HG02870 (cell line): ENCODE measurements at regions not wholly inside any gene's neighbourhood (a gene's known extent, or its start where the extent isn't known, plus 50 kb on each side); places are given as distances from the start of the nearest gene placed in this dataset.
"Not testable (repeated sequence)": the region's sequence is repeated elsewhere in the genome, so short reads cannot be mapped to it uniquely, and the experiment has no call there.

Experiments
- ATAC-seq: cut with Tn5 transposase; IDR thresholded peaks from one replicate; pipeline ENCODE4 v1.9.1; 2021; ENCODE audit warnings: mild to moderate bottlenecking, moderate library complexity; ENCODE audit not compliant: unreplicated experiment

DNA sequence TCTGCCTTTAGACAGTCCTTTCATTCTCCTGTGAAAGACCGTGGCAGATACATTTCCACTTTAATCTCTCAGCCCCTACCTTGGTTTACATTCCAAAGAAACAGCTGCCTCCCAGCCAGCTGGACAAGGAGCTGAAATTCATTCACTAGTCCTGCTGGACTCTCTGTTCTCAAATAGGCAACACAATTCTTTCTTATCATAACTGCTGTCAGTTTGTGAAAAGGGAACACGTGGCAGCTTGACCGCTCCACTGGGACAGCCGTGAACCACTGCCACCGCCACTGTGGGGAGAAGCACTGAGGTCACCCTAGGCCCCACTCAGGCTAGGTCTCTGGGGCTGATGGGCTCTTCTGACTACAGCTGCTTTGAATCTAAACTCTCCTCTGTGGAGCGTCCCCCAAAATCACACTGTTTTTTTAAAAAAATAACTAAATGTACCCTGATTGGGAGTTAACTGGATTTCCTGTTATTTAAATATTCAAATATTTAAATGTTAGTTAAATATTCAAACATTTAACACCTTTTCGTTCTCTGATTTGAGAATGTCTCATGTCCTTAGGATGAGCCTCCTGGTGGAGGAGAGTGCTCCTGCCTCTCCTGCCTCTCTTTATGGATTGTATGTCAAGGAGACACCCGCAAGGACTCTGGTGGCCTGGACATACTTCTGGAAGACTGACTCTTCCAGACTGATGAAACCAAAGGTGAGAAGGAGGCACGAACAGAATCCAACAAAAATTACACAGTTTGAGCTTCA is 120.1 kb downstream of the BOD1 start:
- ATAC-seq, result no peak

- ATAC-seq, result no peak
Observed at GRCh38 chr5:173495225-173495904, 121.1 kb downstream of the BOD1 start.

GRCh38 chr5:173494446-173494845 is 122.0 kb downstream of the BOD1 start:
- ATAC-seq, result no peak

DNA sequence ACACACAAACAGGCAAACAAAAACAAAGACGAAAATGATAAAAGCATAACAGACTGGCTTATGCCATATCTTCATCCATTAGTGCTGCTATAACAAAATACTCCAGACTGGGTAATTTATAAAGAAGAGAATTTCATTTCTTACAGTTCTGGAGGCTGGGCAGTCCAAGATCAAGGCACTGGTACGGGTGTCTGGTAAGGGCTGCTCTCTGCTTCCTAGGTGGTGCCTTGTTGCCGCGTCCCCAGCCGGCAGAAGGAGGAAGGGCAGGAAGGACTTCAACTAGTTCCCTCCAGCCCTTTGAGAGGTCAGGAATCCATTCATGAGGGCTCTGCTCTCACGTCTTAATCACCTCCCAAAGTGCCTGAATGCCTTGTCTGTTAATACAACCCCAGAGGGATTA is 122.6 kb downstream of the BOD1 start:
- no peak for ATAC-seq

DNA sequence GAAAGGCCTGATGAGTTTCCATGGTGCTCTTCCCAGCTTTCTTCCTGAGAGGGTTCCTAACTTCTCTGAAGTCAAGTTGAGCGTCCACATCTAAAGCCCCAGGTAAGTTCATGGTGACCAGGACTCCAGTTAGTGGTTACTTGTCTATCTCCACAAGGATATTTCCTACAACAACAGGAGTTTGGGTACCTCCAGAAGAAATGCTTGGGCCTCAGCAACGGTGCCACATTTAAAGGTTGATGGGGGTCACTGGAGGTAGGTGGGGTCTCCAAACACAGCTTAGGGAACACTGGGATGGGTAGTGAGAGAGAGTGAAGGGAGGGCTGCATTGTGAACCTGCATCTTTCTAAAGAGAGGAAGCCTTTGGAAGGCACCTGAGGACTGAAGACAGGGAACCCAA is 123.4 kb downstream of the BOD1 start:
- no peak for ATAC-seq

- ATAC-seq, result no peak
Observed at GRCh38 chr5:173490681-173491080, 125.8 kb downstream of the BOD1 start.

DNA sequence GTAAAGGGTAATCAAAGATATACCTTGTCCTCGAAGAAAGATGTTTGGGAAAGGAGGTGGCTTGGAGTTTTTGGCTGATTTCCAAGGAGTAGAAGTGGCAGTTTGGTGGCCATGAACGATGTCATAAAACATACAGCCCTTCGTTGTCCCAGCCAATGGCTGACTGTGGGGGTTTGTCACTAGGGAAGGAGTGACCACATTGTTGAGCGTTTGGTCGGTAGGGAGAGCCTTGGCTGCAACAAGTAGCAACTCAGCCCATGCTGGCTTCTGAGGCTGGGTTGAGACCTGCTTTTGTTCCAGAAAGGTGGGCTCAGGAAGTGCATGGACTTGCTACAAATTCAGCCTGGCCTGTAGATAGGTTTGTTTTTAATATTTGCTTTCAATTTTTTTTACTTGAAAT is 128.3 kb downstream of the BOD1 start:
- no peak for ATAC-seq

DNA sequence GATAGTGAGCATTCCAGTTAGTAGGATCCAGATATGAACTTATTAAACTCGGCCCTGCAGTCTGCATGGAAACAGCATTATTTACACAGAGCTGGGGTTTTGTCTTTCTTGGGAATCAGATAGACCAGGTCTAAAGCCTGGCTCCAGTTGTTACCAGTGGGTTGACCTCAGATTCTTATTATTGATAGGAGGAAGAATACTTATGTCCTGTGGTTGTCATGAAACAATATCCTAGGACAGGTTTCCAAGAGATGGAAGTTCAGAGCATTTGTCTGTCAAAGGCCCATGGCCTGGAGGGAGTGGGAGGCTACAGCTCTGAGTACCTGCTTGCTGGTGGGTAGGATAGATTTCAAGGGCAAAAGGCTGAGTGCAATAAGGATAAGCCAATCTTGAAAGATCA is 129.2 kb downstream of the BOD1 start:
- no peak for ATAC-seq

- ATAC-seq, result no peak
Observed at GRCh38 chr5:173486355-173487225, 129.9 kb downstream of the BOD1 start.

DNA sequence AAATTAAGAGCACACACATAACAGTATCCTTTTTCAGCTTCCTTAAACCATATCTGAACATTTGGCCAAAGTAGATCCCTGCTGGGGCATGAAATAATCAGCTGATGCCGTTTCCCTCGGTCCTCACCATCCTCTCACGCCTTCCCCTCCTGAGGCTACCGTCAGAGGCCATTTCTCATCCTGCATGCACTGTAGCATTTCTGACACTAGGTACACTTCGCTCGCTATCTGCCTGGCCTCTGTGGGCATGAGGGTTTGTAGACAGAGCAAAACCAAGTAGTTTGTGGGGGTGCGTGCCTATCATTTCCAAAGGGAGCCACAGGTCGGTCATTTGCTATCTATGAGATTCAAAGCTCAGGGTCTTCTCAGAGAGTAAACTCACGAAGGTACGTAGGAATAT is 131.9 kb downstream of the BOD1 start:
- no peak for ATAC-seq

DNA sequence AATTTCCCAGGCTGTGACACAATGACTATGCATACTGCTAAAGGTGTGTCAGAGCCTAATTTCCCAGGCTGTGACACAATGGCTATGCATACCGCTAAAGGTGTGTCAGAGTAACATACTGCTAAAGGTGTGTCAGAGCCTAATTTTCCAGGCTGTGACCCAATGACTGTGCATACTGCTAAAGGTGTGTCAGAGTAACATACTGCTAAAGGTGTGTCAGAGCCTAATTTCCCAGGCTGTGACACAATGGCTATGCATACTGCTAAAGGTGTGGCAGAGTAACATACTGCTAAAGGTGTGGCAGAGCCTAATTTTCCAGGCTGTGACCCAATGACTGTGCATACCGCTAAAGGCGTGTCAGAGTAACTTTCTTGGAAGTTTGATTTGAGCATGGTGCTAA is 132.9 kb downstream of the BOD1 start:
- ATAC-seq, result not testable (repeated sequence)

DNA sequence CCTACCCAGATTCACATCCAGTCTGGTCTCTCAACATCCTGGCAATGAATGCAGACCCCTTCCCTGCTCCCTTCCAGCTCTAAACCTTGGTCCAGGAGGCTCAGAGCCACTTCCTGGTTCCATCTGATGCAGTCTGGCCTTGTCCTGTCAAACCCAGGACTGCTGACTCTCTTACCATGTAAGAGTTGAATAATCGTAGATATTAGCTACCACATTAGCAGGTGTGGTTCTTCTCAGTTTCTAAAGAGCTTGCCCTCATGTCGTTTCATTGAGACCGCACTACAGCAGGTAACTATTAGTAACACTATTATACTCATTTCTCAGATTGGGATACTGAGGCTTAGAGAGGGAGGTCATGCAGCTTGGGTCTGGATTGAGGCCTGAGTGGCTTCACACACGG is 133.3 kb downstream of the BOD1 start:
- no peak for ATAC-seq

DNA sequence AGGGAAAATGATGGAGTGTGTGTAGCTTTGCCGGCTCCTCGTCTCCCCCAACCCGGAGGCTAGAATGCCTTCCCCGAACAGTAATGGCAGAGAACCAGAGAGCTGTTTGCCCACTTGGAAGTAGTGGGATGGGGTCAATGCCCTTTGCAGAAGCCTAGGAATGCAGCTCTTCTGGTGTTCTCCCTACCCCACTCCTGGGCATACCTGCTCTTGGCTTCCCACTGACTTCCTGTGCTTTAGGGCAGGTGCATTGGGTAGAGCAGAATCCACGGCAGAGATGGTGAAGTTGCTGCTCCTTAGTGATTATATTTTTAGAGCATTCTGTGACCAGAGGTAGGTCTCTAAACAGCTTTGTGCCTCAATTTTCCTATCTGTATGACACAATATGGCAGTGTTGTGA is 134.6 kb downstream of the BOD1 start:
- no peak for ATAC-seq

DNA sequence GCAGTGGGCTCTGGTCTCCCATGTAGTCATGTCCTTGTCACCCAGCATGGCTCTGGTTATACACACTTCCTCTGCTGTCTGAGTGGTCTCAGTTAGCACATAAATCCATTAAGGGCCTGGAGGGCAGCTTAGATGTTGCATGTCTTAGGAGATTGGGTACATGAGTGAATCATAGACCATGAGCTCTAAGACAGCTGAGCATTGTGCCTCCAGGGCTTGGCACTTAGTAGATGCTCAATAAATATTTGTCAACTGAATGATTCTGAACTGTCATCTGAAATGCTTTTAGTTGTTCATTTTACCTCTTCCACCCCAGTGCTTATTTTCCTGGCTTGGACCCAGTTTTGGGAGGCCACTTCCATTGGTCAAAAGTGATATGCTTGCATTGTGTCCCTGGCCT is 135.6 kb downstream of the BOD1 start:
- ATAC-seq, result no peak

GRCh38 chr5:173479711-173480110 is 136.7 kb downstream of the BOD1 start:
- no peak for ATAC-seq

- ATAC-seq, result no peak
Observed at GRCh38 chr5:173477345-173478040, 139.0 kb downstream of the BOD1 start.

GRCh38 chr5:173475780-173476179 is 140.7 kb downstream of the BOD1 start:
- ATAC-seq, result no peak

- no peak for ATAC-seq
Observed at GRCh38 chr5:173474881-173475287, 141.6 kb downstream of the BOD1 start.

GRCh38 chr5:173473288-173473687 is 143.2 kb downstream of the BOD1 start:
- no peak for ATAC-seq

- ATAC-seq, result no peak
Observed at GRCh38 chr5:173472784-173473278, 143.6 kb downstream of the BOD1 start.

DNA sequence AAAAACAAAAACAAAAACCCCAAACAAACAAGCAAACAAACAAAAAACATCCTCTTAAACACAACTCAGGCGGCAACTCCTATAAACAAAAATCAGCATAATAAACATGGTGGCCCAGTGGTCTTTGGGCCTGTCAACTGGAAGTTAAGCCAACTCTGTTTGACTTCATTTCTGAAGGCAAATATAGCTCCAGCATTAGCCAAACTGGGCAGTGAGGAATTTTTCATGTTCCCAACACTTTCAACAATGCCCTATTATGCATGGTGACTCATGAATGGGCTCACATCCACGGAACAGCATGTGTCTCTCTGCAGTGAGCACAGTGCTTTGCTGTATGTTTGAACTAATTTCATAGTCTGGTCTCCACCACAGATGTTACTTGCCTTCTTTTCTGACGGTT is 143.9 kb upstream of the STC2 start:
- ATAC-seq, result no peak
